Endothelial cell of umbilical vein (primary cell): ENCODE measurements at regions not wholly inside any gene's neighbourhood (a gene's known extent, or its start where the extent isn't known, plus 50 kb on each side); places are given as distances from the start of the nearest gene placed in this dataset.

ENCODE experiments used
- BruUV-seq: library from RNA; stranded (reverse); fragments of 400-500 nt; replicated peaks from 2 replicates; lab custom pipeline; 2021; lab: Mats Ljungman, UMichigan
- CTCF ChIA-PET: fragments of 300-600, 350-600 bp; sonication (Branson Sonifier 250); formaldehyde crosslinking; loops from one replicate; lab custom pipeline; 2021; ENCODE audit warnings: antibody characterized with exemption, inconsistent platforms; lab: Charles Lee
- POLR2A ChIA-PET: fragments of 300-600, 350-600 bp; sonication (Branson Sonifier 250); formaldehyde crosslinking; loops from one replicate; lab custom pipeline; 2021; ENCODE audit warnings: antibody characterized with exemption, inconsistent platforms; lab: Charles Lee
- DNase-seq: peaks from one replicate; pipeline ENCODE4 v3.0.0-alpha.2; 2011; ENCODE audit warnings: low read depth, low spot score
- FAIRE-seq: peaks from 2 replicates; lab custom pipeline; 2011; peaks lifted over from hg19 to GRCh38; lab: Jason Lieb, UNC
- H2AFZ ChIP-seq: 2 replicates; pipeline ENCODE4 v1.6.0; 2012; ENCODE audit warnings: low read depth, low read length, control low read depth, inconsistent platforms
- H3K27ac ChIP-seq: 2 replicates; pipeline ENCODE4 v1.5.1; 2011; ENCODE audit warnings: low read depth, mild to moderate bottlenecking, control low read depth, low read length, moderate library complexity; ENCODE audit not compliant: insufficient read depth
- H3K27me3 ChIP-seq, 2 experiments: 2 replicates each; pipeline versions ENCODE4 v1.6.0 to v1.6.1; 2011; ENCODE audit warnings: low read length in 2 of 2, mixed read lengths in 1 of 2; ENCODE audit not compliant: control insufficient read depth in 2 of 2, insufficient read depth in 2 of 2
- H3K36me3 ChIP-seq, 2 experiments: 2 replicates in 1 of 2; 3 replicates in 1 of 2; pipeline ENCODE4 v1.5.1; 2011; ENCODE audit warnings: low read length in 2 of 2, mild to moderate bottlenecking in 1 of 2, moderate library complexity in 1 of 2; ENCODE audit not compliant: control insufficient read depth in 2 of 2, insufficient read depth in 2 of 2; ENCODE audit errors: extremely low read depth in 1 of 2
- H3K4me1 ChIP-seq: 3 replicates; pipeline ENCODE4 v1.5.1; 2011; ENCODE audit warnings: mild to moderate bottlenecking, low read length; ENCODE audit not compliant: control insufficient read depth, insufficient read depth; ENCODE audit errors: extremely low read depth
- H3K4me2 ChIP-seq: 2 replicates; pipeline ENCODE4 v1.6.1; 2011; ENCODE audit warnings: low read length, control low read depth, mixed read lengths; ENCODE audit not compliant: insufficient read depth
- H3K4me3 ChIP-seq, 3 experiments: fragments of 200-600 bp in 1 of 3; sonication (generic), shearing (Covaris generic) in 1 of 3; replicated peaks in 1 of 3; 2 replicates each; pipeline ENCODE4 v1.5.1; 2011 to 2016; ENCODE audit warnings: control low read depth in 3 of 3, low read length in 3 of 3, mild to moderate bottlenecking in 2 of 3, inconsistent platforms in 1 of 3, low read depth in 1 of 3, moderate library complexity in 1 of 3; ENCODE audit not compliant: insufficient read depth in 1 of 3
- H3K79me2 ChIP-seq: 2 replicates; pipeline ENCODE4 v1.6.0; 2012; ENCODE audit warnings: low read length, inconsistent platforms; ENCODE audit not compliant: control insufficient read depth, insufficient read depth
- H3K9ac ChIP-seq: replicated peaks from 2 replicates; pipeline ENCODE3; 2011; ENCODE audit warnings: low read length, control low read depth; ENCODE audit not compliant: insufficient read depth; ENCODE audit errors: extremely low read depth
- H3K9me1 ChIP-seq: replicated peaks from 3 replicates; pipeline ENCODE4 v1.6.0; 2011; ENCODE audit warnings: mild to moderate bottlenecking, low read length; ENCODE audit not compliant: control insufficient read depth, insufficient read depth; ENCODE audit errors: extremely low read depth
- H3K9me3 ChIP-seq: replicated peaks from 2 replicates; pipeline ENCODE4 v1.5.1; 2012; ENCODE audit warnings: low read length, inconsistent platforms; ENCODE audit not compliant: control insufficient read depth, insufficient read depth
- H4K20me1 ChIP-seq: replicated peaks from 2 replicates; pipeline ENCODE3; 2011; ENCODE audit warnings: mild to moderate bottlenecking, low read length; ENCODE audit not compliant: control insufficient read depth, insufficient read depth; ENCODE audit errors: extremely low read depth
- EZH2 ChIP-seq: IDR thresholded peaks from 2 replicates; pipeline ENCODE4 v1.6.1; 2012; ENCODE audit warnings: borderline replicate concordance, low read depth, mild to moderate bottlenecking, moderate library complexity, low read length, inconsistent platforms; ENCODE audit not compliant: severe bottlenecking
- FOS ChIP-seq: IDR thresholded peaks from 2 replicates; pipeline ENCODE4 v1.6.1; 2011; ENCODE audit warnings: mild to moderate bottlenecking, low read length, moderate library complexity, borderline replicate concordance; ENCODE audit not compliant: insufficient read depth
- GATA2 ChIP-seq: IDR thresholded peaks from 2 replicates; pipeline ENCODE4 v1.7.0; 2011; ENCODE audit warnings: low read depth, mild to moderate bottlenecking, moderate library complexity, mixed read lengths, low read length; ENCODE audit not compliant: insufficient read length, insufficient read depth
- JUN ChIP-seq: IDR thresholded peaks from 2 replicates; pipeline ENCODE4 v1.6.1; 2011; ENCODE audit warnings: borderline replicate concordance, low read depth; ENCODE audit not compliant: insufficient read length, insufficient read depth
- MYC ChIP-seq: IDR thresholded peaks from one replicate; pipeline ENCODE4 v1.6.1; 2011; ENCODE audit warnings: mild to moderate bottlenecking, low read depth, low read length
- POLR2A ChIP-seq: IDR thresholded peaks from 2 replicates; pipeline ENCODE4 v1.6.1; 2012; ENCODE audit warnings: low read depth, mild to moderate bottlenecking, control low read depth, low read length
- POLR2AphosphoS5 ChIP-seq: IDR thresholded peaks from 2 replicates; pipeline ENCODE4 v1.6.1; 2012; ENCODE audit warnings: low read depth, mild to moderate bottlenecking, control low read depth, low read length, moderate library complexity; ENCODE audit not compliant: insufficient read depth
- dilution Hi-C: fragments of 300-500 bp; cut with MboI; formaldehyde crosslinking; loops from one replicate; pipeline ENCODE4 v1.15.0; 2019; ENCODE audit warnings: low sequenced_read_pairs; ENCODE audit not compliant: extremely low pct_ligation_motif_present
- intact Hi-C: fragments of 100-400 bp; cut with micrococcal nuclease; formaldehyde crosslinking; loops from one replicate; pipeline ENCODE4 v1.10.0; 2022
- TF ChIP-seq, protein P1 (sequence below): IDR thresholded peaks from 2 replicates; pipeline ENCODE4 v1.6.1; 2011; ENCODE audit not compliant: insufficient read depth, insufficient read length
- TF ChIP-seq, protein P2 (sequence below), 2 donors: IDR thresholded peaks; 1 replicate in 1 of 2; 2 replicates in 1 of 2; pipeline ENCODE4 v1.5.1; 2011; ENCODE audit warnings: low read length in 2 of 2, mild to moderate bottlenecking in 2 of 2, moderate library complexity in 2 of 2, control low read depth in 1 of 2, inconsistent platforms in 1 of 2, low read depth in 1 of 2; ENCODE audit not compliant: insufficient read depth in 1 of 2; ENCODE audit errors: extremely low read depth in 1 of 2

DNA sequence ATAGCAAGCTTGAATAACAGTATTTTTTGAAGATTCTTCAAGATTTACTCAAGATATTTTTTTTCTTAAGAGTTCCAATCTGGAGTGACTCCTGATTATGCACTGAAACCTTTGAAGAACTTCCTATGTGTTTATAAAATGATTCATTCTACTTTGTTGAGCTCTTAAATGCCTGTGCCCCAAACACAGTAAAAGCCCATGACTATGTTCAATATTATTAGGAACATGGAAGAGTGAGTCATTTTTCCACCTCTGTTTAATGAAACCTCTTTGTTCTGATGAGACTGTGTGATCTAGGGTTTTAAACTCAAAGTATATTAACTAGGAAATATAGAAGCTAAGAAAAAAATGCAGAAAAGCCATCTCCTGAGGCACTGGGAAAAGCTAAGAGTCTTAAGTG lies 415.0 kb upstream of the FBXO33 start:
- Histone ChIP-seq H4K20me1 (no peaks in the 10 kb centered on the region), H3K27ac (no peak overlapping the region), H3K4me1 (no peaks in the 10 kb centered on the region), H3K4me3 (no peak overlapping the region), H3K36me3 (no peaks in the 10 kb centered on the region), H3K79me2 (no peaks in the 10 kb centered on the region), H2AFZ (no peak overlapping the region), H3K9me1 (no peaks in the 10 kb centered on the region), H3K27me3 (no peaks in the 10 kb centered on the region), H3K9me3 (no peaks in the 10 kb centered on the region), H3K9ac (no peak overlapping the region), H3K4me2 (no peak overlapping the region)
- CTCF ChIA-PET = no interaction called here
- no peak for DNase-seq
- intact Hi-C loops (no loop called here), dilution Hi-C loops (no loop called here)
- POLR2A ChIA-PET = no interaction called here
- BruUV-seq = no TSS peak
- no peak for TF ChIP-seq EZH2
- no peak for TF ChIP-seq FOS
- TF ChIP-seq JUN = no peak
- no peak for TF ChIP-seq GATA2
- TF ChIP-seq, protein P1, sequence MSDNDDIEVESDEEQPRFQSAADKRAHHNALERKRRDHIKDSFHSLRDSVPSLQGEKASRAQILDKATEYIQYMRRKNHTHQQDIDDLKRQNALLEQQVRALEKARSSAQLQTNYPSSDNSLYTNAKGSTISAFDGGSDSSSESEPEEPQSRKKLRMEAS = no peak
- no peak for TF ChIP-seq POLR2AphosphoS5
- TF ChIP-seq, protein P2, sequence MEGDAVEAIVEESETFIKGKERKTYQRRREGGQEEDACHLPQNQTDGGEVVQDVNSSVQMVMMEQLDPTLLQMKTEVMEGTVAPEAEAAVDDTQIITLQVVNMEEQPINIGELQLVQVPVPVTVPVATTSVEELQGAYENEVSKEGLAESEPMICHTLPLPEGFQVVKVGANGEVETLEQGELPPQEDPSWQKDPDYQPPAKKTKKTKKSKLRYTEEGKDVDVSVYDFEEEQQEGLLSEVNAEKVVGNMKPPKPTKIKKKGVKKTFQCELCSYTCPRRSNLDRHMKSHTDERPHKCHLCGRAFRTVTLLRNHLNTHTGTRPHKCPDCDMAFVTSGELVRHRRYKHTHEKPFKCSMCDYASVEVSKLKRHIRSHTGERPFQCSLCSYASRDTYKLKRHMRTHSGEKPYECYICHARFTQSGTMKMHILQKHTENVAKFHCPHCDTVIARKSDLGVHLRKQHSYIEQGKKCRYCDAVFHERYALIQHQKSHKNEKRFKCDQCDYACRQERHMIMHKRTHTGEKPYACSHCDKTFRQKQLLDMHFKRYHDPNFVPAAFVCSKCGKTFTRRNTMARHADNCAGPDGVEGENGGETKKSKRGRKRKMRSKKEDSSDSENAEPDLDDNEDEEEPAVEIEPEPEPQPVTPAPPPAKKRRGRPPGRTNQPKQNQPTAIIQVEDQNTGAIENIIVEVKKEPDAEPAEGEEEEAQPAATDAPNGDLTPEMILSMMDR (IDR thresholded peaks at IDR 0.05; ENCODE audit: extremely low read depth in 1 of 2, insufficient read depth in 1 of 2, low read depth in 1 of 2, low read length in 2 of 2) = no peak
- TF ChIP-seq MYC = no peak
- TF ChIP-seq POLR2A = no peak
- no peak for FAIRE-seq
